ENCODE measurements at regions not wholly inside any gene's neighbourhood (a gene's known extent, or its start where the extent isn't known, plus 50 kb on each side); places are given as distances from the start of the nearest gene placed in this dataset.

DNA sequence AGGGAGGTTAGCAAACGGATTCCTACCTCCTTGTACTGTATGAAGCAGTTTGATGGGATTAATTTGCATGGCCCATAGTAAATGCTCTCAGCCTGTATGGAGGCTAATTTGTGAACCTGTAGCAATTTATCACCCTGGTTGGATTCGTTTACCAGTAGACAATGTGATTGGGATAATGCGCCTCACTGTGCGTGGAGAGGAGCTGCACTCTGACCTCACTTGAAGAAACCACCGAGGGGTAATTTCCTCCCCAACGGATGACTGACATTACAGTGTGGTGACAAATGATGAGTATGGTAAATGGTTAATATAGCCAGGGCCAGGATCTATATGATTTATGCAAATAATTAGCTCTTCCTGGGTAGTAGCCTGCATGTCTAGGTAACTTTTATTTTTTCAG is 479.1 kb upstream of the RBFOX1 start:
- no peak overlapping the region for H3K4me3 ChIP-seq (ENCODE audit: low read length)
- TF ChIP-seq, protein P1, sequence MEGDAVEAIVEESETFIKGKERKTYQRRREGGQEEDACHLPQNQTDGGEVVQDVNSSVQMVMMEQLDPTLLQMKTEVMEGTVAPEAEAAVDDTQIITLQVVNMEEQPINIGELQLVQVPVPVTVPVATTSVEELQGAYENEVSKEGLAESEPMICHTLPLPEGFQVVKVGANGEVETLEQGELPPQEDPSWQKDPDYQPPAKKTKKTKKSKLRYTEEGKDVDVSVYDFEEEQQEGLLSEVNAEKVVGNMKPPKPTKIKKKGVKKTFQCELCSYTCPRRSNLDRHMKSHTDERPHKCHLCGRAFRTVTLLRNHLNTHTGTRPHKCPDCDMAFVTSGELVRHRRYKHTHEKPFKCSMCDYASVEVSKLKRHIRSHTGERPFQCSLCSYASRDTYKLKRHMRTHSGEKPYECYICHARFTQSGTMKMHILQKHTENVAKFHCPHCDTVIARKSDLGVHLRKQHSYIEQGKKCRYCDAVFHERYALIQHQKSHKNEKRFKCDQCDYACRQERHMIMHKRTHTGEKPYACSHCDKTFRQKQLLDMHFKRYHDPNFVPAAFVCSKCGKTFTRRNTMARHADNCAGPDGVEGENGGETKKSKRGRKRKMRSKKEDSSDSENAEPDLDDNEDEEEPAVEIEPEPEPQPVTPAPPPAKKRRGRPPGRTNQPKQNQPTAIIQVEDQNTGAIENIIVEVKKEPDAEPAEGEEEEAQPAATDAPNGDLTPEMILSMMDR (IDR thresholded peaks at IDR 0.05; ENCODE audit: insufficient read depth, low read depth, low read length, missing control alignments): no peak
- DNase-seq (ENCODE audit: low read depth): no peak

DNA sequence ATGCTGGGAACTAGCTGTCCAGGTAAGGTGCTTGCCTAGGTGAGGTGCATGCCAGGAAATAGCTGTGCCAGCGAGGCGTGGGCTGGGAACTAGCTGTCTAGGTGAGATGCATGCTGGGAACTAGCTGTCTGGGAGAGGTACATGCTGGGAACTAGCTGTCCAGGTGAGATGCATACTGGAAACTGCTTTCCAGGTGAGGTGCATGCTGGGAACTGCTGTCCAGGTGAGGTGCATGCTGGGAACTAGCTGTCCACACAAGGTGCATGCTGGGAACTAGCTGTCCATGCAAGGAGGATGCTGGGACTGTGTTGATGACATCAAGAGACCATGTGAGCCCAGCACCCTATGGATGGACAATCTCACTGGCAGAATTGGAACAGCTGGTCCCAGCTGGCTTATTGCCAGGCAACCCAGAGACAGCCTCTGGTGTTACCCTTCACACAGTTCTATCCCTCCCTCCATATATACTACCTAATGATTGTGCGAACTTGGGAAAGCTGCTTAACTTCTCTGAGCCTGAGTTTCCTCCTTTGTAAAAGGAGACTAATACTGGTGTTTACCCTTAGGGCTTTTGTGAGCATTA is 479.9 kb upstream of the RBFOX1 start:
- DNase-seq (ENCODE audit: low read depth): no peak
- H3K4me3 ChIP-seq (ENCODE audit: low read length): no peak overlapping the region
- TF ChIP-seq, protein P1 (IDR thresholded peaks at IDR 0.05; ENCODE audit: insufficient read depth, low read depth, low read length, missing control alignments): no peak

DNA sequence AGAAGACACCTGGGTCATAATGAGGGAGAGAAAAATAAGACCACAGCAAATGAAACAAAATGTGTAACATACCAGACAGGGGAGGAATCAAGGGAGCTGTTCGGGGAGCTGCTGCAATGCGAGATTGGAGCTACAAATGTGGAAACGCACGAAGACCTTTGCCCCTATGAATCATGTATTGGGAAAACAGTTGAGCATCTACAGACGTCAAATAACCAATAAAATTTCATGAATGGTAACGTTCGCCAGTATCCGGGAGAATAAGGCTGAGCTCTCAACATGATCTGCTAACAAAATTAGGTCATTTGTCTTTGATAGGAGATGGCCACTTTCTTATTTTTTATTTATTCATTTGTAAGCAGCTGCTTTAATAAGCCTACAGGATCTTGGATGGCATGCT is 486.2 kb upstream of the RBFOX1 start:
- DNase-seq (ENCODE audit: low read depth): no peak
- TF ChIP-seq, protein P1 (IDR thresholded peaks at IDR 0.05; ENCODE audit: insufficient read depth, low read depth, low read length, missing control alignments): no peak
- H3K4me3 ChIP-seq (ENCODE audit: low read length): no peak overlapping the region

DNA sequence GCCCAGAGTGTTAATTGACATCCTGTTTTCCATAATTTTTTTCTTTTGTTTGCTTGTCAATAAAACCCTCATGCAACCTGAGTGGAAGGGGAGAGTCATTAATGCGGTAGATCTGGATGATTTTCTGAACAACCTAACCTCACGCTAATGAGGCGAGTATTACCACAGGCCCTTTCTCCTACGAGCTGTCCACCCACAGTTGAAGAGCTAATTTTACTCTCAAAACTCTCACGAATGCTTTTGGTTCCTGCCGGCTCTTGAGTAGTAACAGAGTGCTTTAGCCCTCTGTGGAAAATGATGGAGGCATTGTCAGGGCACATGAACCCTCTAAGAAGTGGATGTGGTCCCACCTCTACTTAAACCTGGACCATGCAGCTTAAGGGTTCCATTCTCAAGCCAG is 491.3 kb upstream of the RBFOX1 start:
- DNase-seq (ENCODE audit: low read depth): no peak
- no peak overlapping the region for H3K4me3 ChIP-seq (ENCODE audit: low read length)
- TF ChIP-seq, protein P1 (IDR thresholded peaks at IDR 0.05; ENCODE audit: insufficient read depth, low read depth, low read length, missing control alignments): no peak

DNA sequence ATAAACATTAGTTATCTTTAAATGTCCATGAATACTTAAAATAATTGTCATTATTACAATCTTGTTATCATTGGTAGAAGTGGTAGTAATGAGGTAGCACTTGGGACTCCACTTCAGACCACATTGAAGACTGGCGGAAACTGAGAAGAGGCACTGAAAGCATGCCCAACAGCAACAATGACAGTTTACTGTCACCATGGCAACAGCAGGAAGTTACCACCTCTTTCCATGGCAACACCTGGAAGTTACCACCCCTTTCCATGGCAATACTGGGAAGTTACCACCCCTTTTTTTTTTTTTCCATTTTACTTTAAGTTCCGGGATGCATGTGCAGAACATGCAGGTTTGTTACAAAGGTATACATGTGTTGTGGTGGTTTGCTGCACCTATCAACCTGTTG is 494.9 kb upstream of the RBFOX1 start:
- no peak for DNase-seq (ENCODE audit: low read depth)
- TF ChIP-seq, protein P1 (IDR thresholded peaks at IDR 0.05; ENCODE audit: insufficient read depth, low read depth, low read length, missing control alignments): no peak
- H3K4me3 ChIP-seq (ENCODE audit: low read length): no peak overlapping the region

DNA sequence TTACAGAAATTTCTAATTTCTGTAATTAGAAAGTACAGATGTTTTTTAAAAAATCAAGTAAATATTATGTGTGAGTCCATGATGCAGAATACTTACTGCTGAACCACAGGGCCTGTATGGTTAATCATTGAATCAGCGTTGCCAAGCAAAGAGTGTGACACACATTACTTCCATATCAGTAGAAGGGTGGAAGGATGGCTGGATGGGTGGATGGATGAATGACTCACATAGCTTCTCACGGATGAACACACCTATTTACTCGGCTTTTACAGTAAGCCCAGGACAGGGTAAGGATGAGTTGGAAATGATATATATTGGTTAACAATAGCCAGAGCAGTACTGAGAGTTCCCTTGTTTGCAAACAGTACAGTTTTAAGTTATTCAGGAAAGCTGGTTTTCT is 495.9 kb upstream of the RBFOX1 start:
- H3K4me3 ChIP-seq (ENCODE audit: low read length): no peak overlapping the region
- TF ChIP-seq, protein P1 (IDR thresholded peaks at IDR 0.05; ENCODE audit: insufficient read depth, low read depth, low read length, missing control alignments): no peak
- no peak for DNase-seq (ENCODE audit: low read depth)

DNA sequence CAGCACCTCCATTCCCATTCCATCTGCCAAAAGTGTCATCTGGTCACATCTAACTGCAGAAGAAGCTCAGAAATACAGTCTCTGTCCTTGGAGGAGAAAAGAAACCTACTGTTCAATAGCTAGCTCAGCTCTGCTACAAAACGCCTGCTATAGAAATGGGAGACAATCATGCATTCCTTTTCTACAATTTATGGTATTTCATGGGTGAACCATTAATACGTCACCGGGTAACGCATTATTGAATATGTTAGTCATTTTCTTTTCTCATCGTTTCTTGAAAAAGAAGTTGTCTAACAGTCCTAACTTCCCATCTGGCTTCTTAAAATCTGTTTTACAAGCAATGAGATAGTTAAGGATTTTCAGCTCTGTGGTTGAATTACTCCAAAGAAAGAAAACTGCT is 496.7 kb upstream of the RBFOX1 start:
- H3K4me3 ChIP-seq (ENCODE audit: low read length): no peak overlapping the region
- no peak for DNase-seq (ENCODE audit: low read depth)
- TF ChIP-seq, protein P1 (IDR thresholded peaks at IDR 0.05; ENCODE audit: insufficient read depth, low read depth, low read length, missing control alignments): no peak

Data from epithelial cell of esophagus (primary cell).